HT-29 (cell line): ENCODE measurements at regions not wholly inside any gene's neighbourhood (a gene's known extent, or its start where the extent isn't known, plus 50 kb on each side); places are given as distances from the start of the nearest gene placed in this dataset.

ENCODE experiments used
- DNase-seq: peaks from one replicate; pipeline ENCODE4 v3.0.0-alpha.2; 2015; ENCODE audit warnings: low spot score

GRCh38 chr12:88310069-88310468, 168.0 kb downstream of the TMTC3 start:
- no peak for DNase-seq

- DNase-seq = no peak
Observed at GRCh38 chr12:88310666-88311065, 168.6 kb downstream of the TMTC3 start.

GRCh38 chr12:88313554-88313953, 171.4 kb downstream of the TMTC3 start:
- no peak for DNase-seq

- DNase-seq = no peak
Observed at GRCh38 chr12:88314706-88315105, 172.6 kb downstream of the TMTC3 start.

- DNase-seq = no peak
Observed at GRCh38 chr12:88318726-88319125, 176.6 kb downstream of the TMTC3 start.

- peak; percentile 18 for DNase-seq
Observed at GRCh38 chr12:88325076-88325815, 183.1 kb downstream of the TMTC3 start.

- no peak for DNase-seq
Observed at GRCh38 chr12:88325816-88326189, 183.7 kb downstream of the TMTC3 start.

GRCh38 chr12:88327276-88327675, 185.2 kb downstream of the TMTC3 start:
- no peak for DNase-seq

- DNase-seq = no peak
Observed at GRCh38 chr12:88328090-88328489, 186.0 kb downstream of the TMTC3 start.

GRCh38 chr12:88329833-88330232, 187.7 kb downstream of the TMTC3 start:
- no peak for DNase-seq

GRCh38 chr12:88334271-88334670, 192.2 kb downstream of the TMTC3 start:
- DNase-seq = no peak

GRCh38 chr12:88336076-88336739, 194.1 kb downstream of the TMTC3 start:
- no peak for DNase-seq

- no peak for DNase-seq
Observed at GRCh38 chr12:88338486-88338885, 196.4 kb downstream of the TMTC3 start.

- DNase-seq = no peak
Observed at GRCh38 chr12:88339254-88339949, 197.3 kb downstream of the TMTC3 start.

- DNase-seq = no peak
Observed at GRCh38 chr12:88339966-88340365, 197.9 kb downstream of the TMTC3 start.

GRCh38 chr12:88342251-88342806, 200.2 kb downstream of the TMTC3 start:
- DNase-seq = no peak

GRCh38 chr12:88351146-88351545, 209.0 kb downstream of the TMTC3 start:
- no peak for DNase-seq

- no peak for DNase-seq
Observed at GRCh38 chr12:88354691-88355090, 212.6 kb downstream of the TMTC3 start.

GRCh38 chr12:88360343-88360742, 218.2 kb downstream of the TMTC3 start:
- no peak for DNase-seq

- DNase-seq = no peak
Observed at GRCh38 chr12:88361493-88361892, 218.8 kb downstream of the KITLG start.

GRCh38 chr12:88362439-88362838, 217.8 kb downstream of the KITLG start:
- DNase-seq = no peak

- no peak for DNase-seq
Observed at GRCh38 chr12:88365403-88365802, 214.9 kb downstream of the KITLG start.
